Adrenal gland (tissue), 9 donors: ENCODE measurements at regions not wholly inside any gene's neighbourhood (a gene's known extent, or its start where the extent isn't known, plus 50 kb on each side); places are given as distances from the start of the nearest gene placed in this dataset.
A peak's percentile ranks its signal among the peaks of the same experiment; 100 is the strongest.

ENCODE experiments used
- DNase-seq, 7 donors: peaks; one replicate each; pipeline ENCODE4 v3.0.0-alpha.2; 2019 to 2020
- H3K27ac ChIP-seq, 5 donors: fragments of 200-600 bp; sonication (generic) in 4 of 5; 1 replicate in 3 of 5; 2 replicates in 2 of 5; pipeline versions ENCODE4 v1.5.1 to v1.8.0; 2016 to 2020; ENCODE audit warnings: mild to moderate bottlenecking in 1 of 5
- H3K27me3 ChIP-seq: fragments of 200-600 bp; 2 replicates; pipeline ENCODE4 v1.8.0; 2021
- H3K36me3 ChIP-seq, 2 donors: fragments of 200-600 bp; replicated peaks in 1 of 2; 1 replicate in 1 of 2; 2 replicates in 1 of 2; pipeline versions ENCODE4 v1.5.1 to v1.8.0; 2018 to 2022
- H3K4me1 ChIP-seq, 2 donors: fragments of 200-600 bp; replicated peaks in 1 of 2; 1 replicate in 1 of 2; 2 replicates in 1 of 2; pipeline versions ENCODE4 v1.5.1 to v1.8.0; 2018 to 2021
- H3K4me3 ChIP-seq, 4 donors: fragments of 200-600 bp; sonication (generic) in 3 of 4; one replicate each; pipeline ENCODE4 v1.5.1; 2016 to 2018
- H3K9me3 ChIP-seq, 3 donors: fragments of 200-600 bp; sonication (generic) in 1 of 3; replicated peaks in 1 of 3; 1 replicate in 2 of 3; 2 replicates in 1 of 3; pipeline versions ENCODE4 v1.5.1 to v1.8.0; 2016 to 2021
- CTCF ChIP-seq, 6 experiments: fragments of 450-650 bp in 4 of 6; fragments of 200-600 bp in 2 of 6; sonication (generic) in 1 of 6; IDR thresholded peaks; 1 replicate in 5 of 6; 2 replicates in 1 of 6; pipeline versions ENCODE4 v1.5.1 to v1.8.0; 2016 to 2021; ENCODE audit warnings: antibody characterized with exemption in 6 of 6, mild to moderate bottlenecking in 2 of 6, moderate library complexity in 1 of 6
- POLR2A ChIP-seq, 2 donors: fragments of 450-650 bp; IDR thresholded peaks; one replicate each; pipeline ENCODE4 v1.6.1; 2017; ENCODE audit warnings: antibody characterized with exemption in 2 of 2, mild to moderate bottlenecking in 2 of 2, moderate library complexity in 1 of 2
- WGBS, 4 donors: extraction: QIAGEN DNeasy Blood & Tissue Kit in 2 of 4; methylation state at CpG; one replicate each; pipeline versions ENCODE4 v1.1.5 to v1.1.7; 2013 to 2017; 5-methylcytosine and 5-hydroxymethylcytosine counted together
- intact Hi-C, 2 donors: fragments of 100-400 bp; cut with DNase I; formaldehyde crosslinking; loops; one replicate each; pipeline versions ENCODE4 v1.14.1 to v1.15.0; 2022 to 2023
- donor health status: healthy with polysubstance abuse.
- donor health status: Bipolar disorder and iron deficiency.
- donor health status: DM: yes; HTN: yes; CAD: no.
- donor health status: DM: no; HTN: no; CAD: no.
- donor health status: DM: no; HTN: no; CAD: no.

- no peak for DNase-seq
- Histone ChIP-seq H3K4me3 (no peak overlapping the region), H3K27me3 (no peaks in the 10 kb centered on the region), H3K27ac (no peak overlapping the region), H3K4me1 (no peaks in the 10 kb centered on the region), H3K9me3 (no peaks in the 10 kb centered on the region), H3K36me3 (no peaks in the 10 kb centered on the region)
- intact Hi-C loops, result no loop called here
- TF ChIP-seq POLR2A (IDR thresholded peaks at IDR 0.05), result no peak
- no peak for TF ChIP-seq CTCF (IDR thresholded peaks at IDR 0.05)
- 55 to 78% (median 66%) methylated on average over 2 of the region's 4 CpGs for WGBS, 4 donors
Observed at GRCh38 chr7:153290066-153290465, 530.5 kb downstream of the ACTR3B start.

- WGBS, 4 donors, result 43 to 68% (median 58%) methylated on average over 7 of the region's 7 CpGs
- Histone ChIP-seq H3K36me3 (no peaks in the 10 kb centered on the region), H3K27ac (no peak overlapping the region), H3K4me1 (no peaks in the 10 kb centered on the region), H3K4me3 (no peak overlapping the region), H3K27me3 (no peaks in the 10 kb centered on the region), H3K9me3 (no peaks in the 10 kb centered on the region)
- DNase-seq, result peak in 2 of 7 donors; percentile 14 to 16
- intact Hi-C loops, result no loop called here
- TF ChIP-seq CTCF (IDR thresholded peaks at IDR 0.05), result no peak
- TF ChIP-seq POLR2A (IDR thresholded peaks at IDR 0.05), result no peak
Observed at GRCh38 chr7:153297141-153297540, 537.6 kb downstream of the ACTR3B start.

GRCh38 chr7:153301936-153302335 lies 542.4 kb downstream of the ACTR3B start:
- Histone ChIP-seq H3K27ac (no peak overlapping the region), H3K4me1 (no peaks in the 10 kb centered on the region), H3K9me3 (no peaks in the 10 kb centered on the region), H3K27me3 (no peaks in the 10 kb centered on the region), H3K4me3 (no peak overlapping the region), H3K36me3 (no peaks in the 10 kb centered on the region)
- TF ChIP-seq POLR2A (IDR thresholded peaks at IDR 0.05) (no peak), CTCF (IDR thresholded peaks at IDR 0.05) (no peak)
- intact Hi-C loops, result no loop called here
- DNase-seq, result no peak
- 55 to 70% (median 59%) methylated on average over 7 of the region's 7 CpGs for WGBS, 4 donors

GRCh38 chr7:153320005-153320404 lies 560.5 kb downstream of the ACTR3B start:
- intact Hi-C loops, result no loop called here
- TF ChIP-seq POLR2A (IDR thresholded peaks at IDR 0.05) (no peak), CTCF (IDR thresholded peaks at IDR 0.05) (no peak)
- no peak for DNase-seq
- WGBS, 4 donors, result 12 to 25% (median 18%) methylated on average over 4 of the region's 4 CpGs
- no peak overlapping the region for H3K27ac ChIP-seq
- H3K27me3 ChIP-seq, result no peaks in the 10 kb centered on the region
- no peaks in the 10 kb centered on the region for H3K36me3 ChIP-seq
- H3K4me1 ChIP-seq, result no peaks in the 10 kb centered on the region
- no peak overlapping the region for H3K4me3 ChIP-seq
- H3K9me3 ChIP-seq, result no peaks in the 10 kb centered on the region
